ENCODE measurements at regions not wholly inside any gene's neighbourhood (a gene's known extent, or its start where the extent isn't known, plus 50 kb on each side); places are given as distances from the start of the nearest gene placed in this dataset.
A peak's percentile ranks its signal among the peaks of the same experiment; 100 is the strongest.

- no peak overlapping the region for H3K4me3 ChIP-seq (ENCODE audit: low read depth, low read length, poor library complexity, severe bottlenecking)
- H3K27ac ChIP-seq (ENCODE audit: low read depth, low read length, poor library complexity, severe bottlenecking): no peak overlapping the region
- no peaks in the 10 kb centered on the region for H3K36me3 ChIP-seq (ENCODE audit: insufficient read depth, low read length, poor library complexity, severe bottlenecking)
- H3K9me3 ChIP-seq (ENCODE audit: low read depth, low read length, poor library complexity, severe bottlenecking): no peaks in the 10 kb centered on the region
- ChIA-PET POLR2A (ENCODE audit: low non-redundant PET) (no interaction called here), CTCF (no interaction called here)
- no peak for DNase-seq (ENCODE audit: low spot score)
- TF ChIP-seq EZH2 (IDR thresholded peaks at IDR 0.05; ENCODE audit: borderline replicate concordance, low read depth, low read length, poor library complexity, severe bottlenecking): no peak
- no peak for TF ChIP-seq CTCF (conservative IDR thresholded peaks at IDR 0.05; ENCODE audit: low read depth, low read length)
- no TSS peak for BruUV-seq (replicated peaks)
- H3K27me3 ChIP-seq (replicated peaks; ENCODE audit: insufficient read depth, low read depth, low read length, poor library complexity): peaks cover 37% of the 10 kb centered on the region
- no peaks in the 10 kb centered on the region for H3K4me1 ChIP-seq (ENCODE audit: insufficient read depth, low read length, poor library complexity, severe bottlenecking)
- intact Hi-C loops (cut with micrococcal nuclease; ENCODE audit: unreplicated experiment): no loop called here
These were observed 1047.8 kb downstream of the EPHA7 start for GRCh38 chr6:92371211-92372208.

GRCh38 chr6:92369309-92369708, 1050.0 kb downstream of the EPHA7 start:
- CTCF ChIA-PET: no interaction called here
- H3K27ac ChIP-seq (ENCODE audit: low read depth, low read length, poor library complexity, severe bottlenecking): no peak overlapping the region
- POLR2A ChIA-PET (ENCODE audit: low non-redundant PET): no interaction called here
- BruUV-seq (replicated peaks): no TSS peak
- H3K4me3 ChIP-seq (ENCODE audit: low read depth, low read length, poor library complexity, severe bottlenecking): no peak overlapping the region
- intact Hi-C loops (cut with micrococcal nuclease; ENCODE audit: unreplicated experiment): no loop called here
- H3K27me3 ChIP-seq (replicated peaks; ENCODE audit: insufficient read depth, low read depth, low read length, poor library complexity): peaks cover 35% of the 10 kb centered on the region
- no peaks in the 10 kb centered on the region for H3K4me1 ChIP-seq (ENCODE audit: insufficient read depth, low read length, poor library complexity, severe bottlenecking)
- peak; percentile 82 for DNase-seq (ENCODE audit: low spot score)
- TF ChIP-seq EZH2 (IDR thresholded peaks at IDR 0.05; ENCODE audit: borderline replicate concordance, low read depth, low read length, poor library complexity, severe bottlenecking) (no peak), CTCF (conservative IDR thresholded peaks at IDR 0.05; ENCODE audit: low read depth, low read length) (no peak)
- no peaks in the 10 kb centered on the region for H3K36me3 ChIP-seq (ENCODE audit: insufficient read depth, low read length, poor library complexity, severe bottlenecking)
- H3K9me3 ChIP-seq (ENCODE audit: low read depth, low read length, poor library complexity, severe bottlenecking): no peaks in the 10 kb centered on the region

GRCh38 chr6:92364948-92365541, 1054.3 kb downstream of the EPHA7 start:
- Histone ChIP-seq H3K9me3 (ENCODE audit: low read depth, low read length, poor library complexity, severe bottlenecking) (no peaks in the 10 kb centered on the region), H3K4me3 (ENCODE audit: low read depth, low read length, poor library complexity, severe bottlenecking) (no peak overlapping the region), H3K4me1 (ENCODE audit: insufficient read depth, low read length, poor library complexity, severe bottlenecking) (no peaks in the 10 kb centered on the region), H3K36me3 (ENCODE audit: insufficient read depth, low read length, poor library complexity, severe bottlenecking) (no peaks in the 10 kb centered on the region), H3K27me3 (replicated peaks; ENCODE audit: insufficient read depth, low read depth, low read length, poor library complexity) (no peaks in the 10 kb centered on the region), H3K27ac (ENCODE audit: low read depth, low read length, poor library complexity, severe bottlenecking) (no peak overlapping the region)
- no TSS peak for BruUV-seq (replicated peaks)
- ChIA-PET POLR2A (ENCODE audit: low non-redundant PET) (no interaction called here), CTCF (no interaction called here)
- no peak for DNase-seq (ENCODE audit: low spot score)
- intact Hi-C loops (cut with micrococcal nuclease; ENCODE audit: unreplicated experiment): no loop called here
- TF ChIP-seq CTCF (conservative IDR thresholded peaks at IDR 0.05; ENCODE audit: low read depth, low read length) (no peak), EZH2 (IDR thresholded peaks at IDR 0.05; ENCODE audit: borderline replicate concordance, low read depth, low read length, poor library complexity, severe bottlenecking) (no peak)

Measured in A673 (cell line).